NCI-H2227 (cell line): ENCODE measurements at regions not wholly inside any gene's neighbourhood (a gene's known extent, or its start where the extent isn't known, plus 50 kb on each side); places are given as distances from the start of the nearest gene placed in this dataset.
"Not testable (repeated sequence)": the region's sequence is repeated elsewhere in the genome, so short reads cannot be mapped to it uniquely, and the experiment has no call there.

Experiments
- DNase-seq: peaks from one replicate; lab custom pipeline; 2025; ENCODE audit not compliant: unreplicated experiment; lab: John Stamatoyannopoulos, UW

DNA sequence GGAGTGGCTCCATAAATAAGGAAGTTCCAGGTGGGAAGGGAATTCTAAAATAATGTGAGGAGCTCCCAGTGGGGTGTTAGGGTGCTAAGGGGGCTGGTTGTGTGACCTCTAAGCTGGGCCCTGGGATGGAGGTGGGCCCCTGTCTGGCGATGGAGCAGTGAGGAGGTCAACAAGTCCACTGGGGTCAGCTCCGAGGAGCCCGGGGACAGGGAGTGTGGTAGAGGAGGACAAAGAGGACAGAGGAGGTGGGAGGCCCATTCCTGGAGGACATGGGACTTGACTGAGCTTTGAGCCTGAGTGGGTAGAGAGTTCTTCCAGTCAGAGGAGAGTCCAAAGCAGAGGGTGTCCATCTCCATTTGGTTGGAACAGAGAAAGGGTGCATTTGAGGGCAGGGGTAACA, 390.2 kb downstream of the TSHZ3 start:
- DNase-seq: no peak

- DNase-seq: no peak
Measured at GRCh38 chr19:30955112-30956104, 393.8 kb downstream of the TSHZ3 start.

DNA sequence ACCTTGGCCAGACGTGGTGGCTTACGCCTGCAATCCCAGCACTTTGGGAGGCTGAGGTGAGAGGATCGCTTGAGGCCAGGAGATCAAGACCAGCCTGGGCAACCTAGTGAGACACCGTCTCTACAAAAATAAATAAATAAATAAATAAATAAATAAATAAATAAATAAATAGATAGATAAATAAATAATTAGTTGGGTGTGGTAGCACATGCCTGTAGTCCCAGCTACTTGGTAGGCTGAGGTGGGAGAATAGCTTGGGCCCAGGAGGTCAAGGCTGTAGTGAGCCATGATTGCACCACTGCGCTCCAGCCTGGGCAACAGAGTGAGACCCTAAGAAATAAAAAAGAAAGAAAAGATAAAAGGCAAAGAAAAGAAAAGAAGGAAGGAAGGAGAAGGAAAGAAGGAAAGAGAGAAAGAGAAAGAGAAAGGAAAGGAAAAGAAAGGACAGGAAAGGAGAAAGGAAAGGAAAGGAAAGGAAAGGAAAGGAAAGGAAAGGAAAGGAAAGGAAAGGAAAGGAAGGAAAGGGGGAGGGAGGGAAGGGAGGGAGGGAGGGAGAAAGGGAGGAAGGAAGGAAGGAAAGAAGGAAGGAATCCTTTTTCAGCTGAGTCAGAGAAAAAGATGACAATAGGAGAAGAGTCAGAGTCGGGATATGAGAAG, 404.8 kb downstream of the TSHZ3 start:
- not testable (repeated sequence) for DNase-seq

DNA sequence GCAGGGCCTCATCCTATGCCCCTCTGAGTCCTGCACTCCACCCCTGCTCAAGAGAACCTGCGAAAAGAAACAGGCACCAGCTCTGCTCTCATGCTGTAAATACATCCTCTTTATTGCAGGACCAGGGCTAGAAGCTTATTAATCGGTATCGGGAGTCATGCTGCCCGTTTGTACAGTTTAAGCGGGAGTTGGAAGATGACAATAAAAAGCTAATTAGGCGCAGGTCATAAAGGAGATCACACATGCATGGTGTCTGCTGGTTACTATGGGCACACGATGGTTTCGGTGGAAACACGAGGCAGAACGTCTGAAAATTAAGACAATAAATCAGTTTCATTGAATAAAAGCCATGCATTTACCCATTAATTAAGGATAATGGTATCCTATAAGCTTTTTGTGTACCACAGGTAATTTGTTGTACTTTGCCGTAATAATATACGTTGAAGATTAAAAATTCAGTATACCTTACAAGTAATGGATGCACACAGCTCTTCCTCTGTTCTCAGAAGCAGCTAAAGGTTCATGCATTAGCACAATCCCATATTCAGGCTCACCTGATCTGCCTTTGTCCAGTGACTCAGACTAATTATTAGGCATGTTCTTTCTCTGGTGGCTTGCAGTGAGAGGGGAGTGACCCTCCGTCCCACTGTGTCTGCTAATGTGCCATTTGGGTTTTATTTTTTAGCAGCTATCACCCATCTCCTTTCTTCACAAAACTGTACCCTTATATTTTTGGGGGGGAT, 406.0 kb downstream of the TSHZ3 start:
- DNase-seq: no peak

GRCh38 chr19:30942636-30943035, 406.6 kb downstream of the TSHZ3 start:
- DNase-seq: no peak

- DNase-seq: no peak
Measured at GRCh38 chr19:30941591-30941990, 407.6 kb downstream of the TSHZ3 start.

GRCh38 chr19:30936276-30936675, 413.0 kb downstream of the TSHZ3 start:
- no peak for DNase-seq

- DNase-seq: no peak
Measured at GRCh38 chr19:30935146-30935545, 414.1 kb downstream of the TSHZ3 start.

DNA sequence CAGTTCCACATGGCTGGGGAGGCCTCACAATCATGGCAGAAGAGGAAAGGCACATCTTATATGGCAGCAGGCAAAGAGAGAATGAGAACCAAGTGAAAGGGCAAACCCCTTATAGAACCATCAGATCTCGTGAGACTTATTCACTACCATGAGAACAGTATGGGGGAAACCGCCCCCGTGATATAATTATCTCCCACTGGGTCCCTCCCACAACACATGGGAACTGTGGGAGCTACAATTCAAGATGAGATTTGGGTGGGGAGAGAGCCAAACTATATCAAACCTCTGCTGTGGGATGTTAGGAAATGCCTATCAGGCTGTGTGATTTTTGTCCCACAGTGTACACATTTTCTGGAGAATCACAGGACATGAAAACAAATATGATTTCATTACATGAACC, 415.8 kb downstream of the TSHZ3 start:
- not testable (repeated sequence) for DNase-seq

DNA sequence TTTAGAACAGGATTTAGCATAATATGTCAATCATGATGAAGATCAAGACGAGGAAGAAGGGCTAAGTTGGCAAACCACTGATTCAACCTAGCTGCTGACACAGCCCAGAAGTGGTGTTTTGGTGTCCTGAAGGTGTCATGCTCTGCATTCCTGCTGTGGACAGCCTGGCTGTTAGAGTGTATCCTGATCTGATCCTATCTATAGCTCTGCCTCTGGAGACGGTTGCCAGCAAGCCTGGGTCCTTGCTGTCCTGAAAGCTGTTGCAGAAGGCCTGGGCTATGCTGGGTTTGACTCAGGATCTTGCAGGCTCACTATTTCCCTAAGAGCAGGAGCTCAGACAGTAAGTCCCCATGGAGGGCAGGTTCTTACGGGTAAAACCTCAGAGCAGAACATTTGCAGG, 416.4 kb downstream of the TSHZ3 start:
- no peak for DNase-seq

- no peak for DNase-seq
Measured at GRCh38 chr19:30930941-30931706, 418.1 kb downstream of the TSHZ3 start.

GRCh38 chr19:30927705-30928104, 421.5 kb downstream of the TSHZ3 start:
- no peak for DNase-seq

DNA sequence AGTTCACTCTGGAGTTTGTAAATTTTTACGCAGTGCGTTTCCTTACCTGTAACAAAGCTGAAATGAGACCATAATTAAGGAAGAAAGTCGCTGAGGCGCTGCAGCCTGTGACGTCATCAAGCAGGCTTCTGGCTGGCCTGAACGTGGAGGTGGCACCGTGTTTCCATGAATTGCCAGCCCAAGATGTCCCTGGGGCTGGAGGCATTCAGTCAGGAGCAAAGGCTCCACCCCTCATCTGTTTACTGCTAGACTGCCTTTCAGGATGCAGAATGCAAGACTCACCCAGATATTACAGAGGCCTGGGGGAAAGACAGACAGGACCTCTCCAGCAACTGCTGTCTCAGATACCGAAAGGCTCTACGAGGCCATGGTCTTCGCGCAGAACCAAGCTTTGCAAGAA, 424.6 kb downstream of the TSHZ3 start:
- no peak for DNase-seq

- no peak for DNase-seq
Measured at GRCh38 chr19:30924069-30924636, 425.1 kb downstream of the TSHZ3 start.

DNA sequence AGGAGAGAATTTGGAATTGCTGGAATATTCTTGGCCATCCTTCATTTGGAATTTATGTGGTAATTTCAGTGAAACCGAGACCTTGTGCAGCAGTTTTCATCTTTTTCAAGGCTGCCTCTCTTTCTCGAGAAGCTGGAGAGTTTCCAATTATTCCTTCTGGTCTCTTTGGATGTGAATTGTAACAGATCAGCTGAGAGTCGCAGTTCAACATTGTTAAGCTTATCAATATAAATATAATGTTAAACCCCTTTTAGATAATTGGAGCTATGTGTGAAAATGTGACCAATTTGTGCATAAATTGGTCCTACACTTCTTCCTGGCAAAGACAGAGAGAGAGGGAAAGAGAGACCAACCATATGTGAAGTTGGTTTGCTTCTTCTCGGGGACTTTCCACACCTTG, 425.6 kb downstream of the TSHZ3 start:
- no peak for DNase-seq

DNA sequence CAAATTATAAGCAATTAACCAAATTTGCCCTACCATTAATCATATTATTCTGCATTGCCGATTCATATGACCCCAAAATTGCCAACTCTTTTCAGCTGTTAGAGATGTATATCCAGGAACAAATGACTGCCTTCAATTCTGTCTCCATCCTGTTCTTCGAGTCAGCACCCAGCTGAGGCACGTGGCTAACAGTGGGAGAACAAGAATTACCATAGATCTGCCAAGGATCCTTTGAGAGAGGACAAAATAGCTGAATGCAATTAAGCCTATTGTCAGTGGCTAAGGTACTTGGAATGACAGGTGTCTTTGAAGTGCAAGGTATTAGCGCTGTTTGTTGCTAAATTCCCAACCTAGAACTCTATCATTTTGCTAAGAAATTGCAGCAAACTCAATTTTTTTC, 426.1 kb downstream of the TSHZ3 start:
- no peak for DNase-seq

GRCh38 chr19:30920222-30920621, 429.0 kb downstream of the TSHZ3 start:
- no peak for DNase-seq

- no peak for DNase-seq
Measured at GRCh38 chr19:30919737-30920136, 429.5 kb downstream of the TSHZ3 start.

- DNase-seq: no peak
Measured at GRCh38 chr19:30916238-30916637, 433.0 kb downstream of the TSHZ3 start.

DNA sequence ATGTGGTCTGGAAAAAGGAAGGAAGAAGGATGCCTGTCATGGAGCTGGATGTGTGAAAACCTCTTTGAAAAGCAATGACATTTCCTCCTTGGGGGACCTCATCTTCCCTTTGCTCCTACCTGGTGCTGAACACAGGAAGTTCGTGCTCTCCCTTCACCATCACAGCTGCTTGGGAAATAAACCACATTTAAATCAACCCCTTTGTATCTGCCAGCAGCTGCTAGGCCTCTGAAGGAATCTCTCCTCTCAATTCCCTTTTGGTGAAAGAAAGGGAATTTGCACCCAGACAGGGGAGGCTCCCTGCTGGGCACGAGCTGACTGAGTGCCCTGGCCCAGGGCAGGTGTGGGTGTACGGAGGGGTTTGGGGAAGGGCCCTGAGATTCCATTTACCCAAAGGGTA, 437.7 kb downstream of the TSHZ3 start:
- DNase-seq: no peak
